Endothelial cell of umbilical vein (primary cell): ENCODE measurements at regions not wholly inside any gene's neighbourhood (a gene's known extent, or its start where the extent isn't known, plus 50 kb on each side); places are given as distances from the start of the nearest gene placed in this dataset.
"Not testable (repeated sequence)": the region's sequence is repeated elsewhere in the genome, so short reads cannot be mapped to it uniquely, and the experiment has no call there.

Experiments used
- BruUV-seq: library from RNA; stranded (reverse); fragments of 400-500 nt; replicated peaks from 2 replicates; lab custom pipeline; 2021; lab: Mats Ljungman, UMichigan
- CTCF ChIA-PET: fragments of 300-600, 350-600 bp; sonication (Branson Sonifier 250); formaldehyde crosslinking; loops from one replicate; lab custom pipeline; 2021; ENCODE audit warnings: antibody characterized with exemption, inconsistent platforms; lab: Charles Lee
- POLR2A ChIA-PET: fragments of 300-600, 350-600 bp; sonication (Branson Sonifier 250); formaldehyde crosslinking; loops from one replicate; lab custom pipeline; 2021; ENCODE audit warnings: antibody characterized with exemption, inconsistent platforms; lab: Charles Lee
- DNase-seq: peaks from one replicate; pipeline ENCODE4 v3.0.0-alpha.2; 2011; ENCODE audit warnings: low read depth, low spot score
- FAIRE-seq: peaks from 2 replicates; lab custom pipeline; 2011; peaks lifted over from hg19 to GRCh38; lab: Jason Lieb, UNC
- H2AFZ ChIP-seq: 2 replicates; pipeline ENCODE4 v1.6.0; 2012; ENCODE audit warnings: low read depth, low read length, control low read depth, inconsistent platforms
- H3K27ac ChIP-seq: 2 replicates; pipeline ENCODE4 v1.5.1; 2011; ENCODE audit warnings: low read depth, mild to moderate bottlenecking, control low read depth, low read length, moderate library complexity; ENCODE audit not compliant: insufficient read depth
- H3K27me3 ChIP-seq, 2 experiments: 2 replicates each; pipeline versions ENCODE4 v1.6.0 to v1.6.1; 2011; ENCODE audit warnings: low read length in 2 of 2, mixed read lengths in 1 of 2; ENCODE audit not compliant: control insufficient read depth in 2 of 2, insufficient read depth in 2 of 2
- H3K36me3 ChIP-seq, 2 experiments: 2 replicates in 1 of 2; 3 replicates in 1 of 2; pipeline ENCODE4 v1.5.1; 2011; ENCODE audit warnings: low read length in 2 of 2, mild to moderate bottlenecking in 1 of 2, moderate library complexity in 1 of 2; ENCODE audit not compliant: control insufficient read depth in 2 of 2, insufficient read depth in 2 of 2; ENCODE audit errors: extremely low read depth in 1 of 2
- H3K4me1 ChIP-seq: 3 replicates; pipeline ENCODE4 v1.5.1; 2011; ENCODE audit warnings: mild to moderate bottlenecking, low read length; ENCODE audit not compliant: control insufficient read depth, insufficient read depth; ENCODE audit errors: extremely low read depth
- H3K4me2 ChIP-seq: 2 replicates; pipeline ENCODE4 v1.6.1; 2011; ENCODE audit warnings: low read length, control low read depth, mixed read lengths; ENCODE audit not compliant: insufficient read depth
- H3K4me3 ChIP-seq, 3 experiments: fragments of 200-600 bp in 1 of 3; sonication (generic), shearing (Covaris generic) in 1 of 3; replicated peaks in 1 of 3; 2 replicates each; pipeline ENCODE4 v1.5.1; 2011 to 2016; ENCODE audit warnings: control low read depth in 3 of 3, low read length in 3 of 3, mild to moderate bottlenecking in 2 of 3, inconsistent platforms in 1 of 3, low read depth in 1 of 3, moderate library complexity in 1 of 3; ENCODE audit not compliant: insufficient read depth in 1 of 3
- H3K79me2 ChIP-seq: 2 replicates; pipeline ENCODE4 v1.6.0; 2012; ENCODE audit warnings: low read length, inconsistent platforms; ENCODE audit not compliant: control insufficient read depth, insufficient read depth
- H3K9ac ChIP-seq: replicated peaks from 2 replicates; pipeline ENCODE3; 2011; ENCODE audit warnings: low read length, control low read depth; ENCODE audit not compliant: insufficient read depth; ENCODE audit errors: extremely low read depth
- H3K9me1 ChIP-seq: replicated peaks from 3 replicates; pipeline ENCODE4 v1.6.0; 2011; ENCODE audit warnings: mild to moderate bottlenecking, low read length; ENCODE audit not compliant: control insufficient read depth, insufficient read depth; ENCODE audit errors: extremely low read depth
- H3K9me3 ChIP-seq: replicated peaks from 2 replicates; pipeline ENCODE4 v1.5.1; 2012; ENCODE audit warnings: low read length, inconsistent platforms; ENCODE audit not compliant: control insufficient read depth, insufficient read depth
- H4K20me1 ChIP-seq: replicated peaks from 2 replicates; pipeline ENCODE3; 2011; ENCODE audit warnings: mild to moderate bottlenecking, low read length; ENCODE audit not compliant: control insufficient read depth, insufficient read depth; ENCODE audit errors: extremely low read depth
- CTCF ChIP-seq, 2 donors: IDR thresholded peaks; 1 replicate in 1 of 2; 2 replicates in 1 of 2; pipeline ENCODE4 v1.5.1; 2011; ENCODE audit warnings: low read length in 2 of 2, mild to moderate bottlenecking in 2 of 2, moderate library complexity in 2 of 2, control low read depth in 1 of 2, inconsistent platforms in 1 of 2, low read depth in 1 of 2; ENCODE audit not compliant: insufficient read depth in 1 of 2; ENCODE audit errors: extremely low read depth in 1 of 2
- EZH2 ChIP-seq: IDR thresholded peaks from 2 replicates; pipeline ENCODE4 v1.6.1; 2012; ENCODE audit warnings: borderline replicate concordance, low read depth, mild to moderate bottlenecking, moderate library complexity, low read length, inconsistent platforms; ENCODE audit not compliant: severe bottlenecking
- FOS ChIP-seq: IDR thresholded peaks from 2 replicates; pipeline ENCODE4 v1.6.1; 2011; ENCODE audit warnings: mild to moderate bottlenecking, low read length, moderate library complexity, borderline replicate concordance; ENCODE audit not compliant: insufficient read depth
- GATA2 ChIP-seq: IDR thresholded peaks from 2 replicates; pipeline ENCODE4 v1.7.0; 2011; ENCODE audit warnings: low read depth, mild to moderate bottlenecking, moderate library complexity, mixed read lengths, low read length; ENCODE audit not compliant: insufficient read length, insufficient read depth
- JUN ChIP-seq: IDR thresholded peaks from 2 replicates; pipeline ENCODE4 v1.6.1; 2011; ENCODE audit warnings: borderline replicate concordance, low read depth; ENCODE audit not compliant: insufficient read length, insufficient read depth
- MYC ChIP-seq: IDR thresholded peaks from one replicate; pipeline ENCODE4 v1.6.1; 2011; ENCODE audit warnings: mild to moderate bottlenecking, low read depth, low read length
- POLR2A ChIP-seq: IDR thresholded peaks from 2 replicates; pipeline ENCODE4 v1.6.1; 2012; ENCODE audit warnings: low read depth, mild to moderate bottlenecking, control low read depth, low read length
- POLR2AphosphoS5 ChIP-seq: IDR thresholded peaks from 2 replicates; pipeline ENCODE4 v1.6.1; 2012; ENCODE audit warnings: low read depth, mild to moderate bottlenecking, control low read depth, low read length, moderate library complexity; ENCODE audit not compliant: insufficient read depth
- dilution Hi-C: fragments of 300-500 bp; cut with MboI; formaldehyde crosslinking; loops from one replicate; pipeline ENCODE4 v1.15.0; 2019; ENCODE audit warnings: low sequenced_read_pairs; ENCODE audit not compliant: extremely low pct_ligation_motif_present
- intact Hi-C: fragments of 100-400 bp; cut with micrococcal nuclease; formaldehyde crosslinking; loops from one replicate; pipeline ENCODE4 v1.10.0; 2022
- TF ChIP-seq, protein P1 (sequence below): IDR thresholded peaks from 2 replicates; pipeline ENCODE4 v1.6.1; 2011; ENCODE audit not compliant: insufficient read depth, insufficient read length

GRCh38 chr14:22176957-22177356, 412.1 kb downstream of the DAD1 start:
- dilution Hi-C loops, result no loop called here
- Histone ChIP-seq H3K36me3 (no peaks in the 10 kb centered on the region), H3K4me3 (no peak overlapping the region), H3K9ac (no peak overlapping the region), H3K4me2 (no peak overlapping the region), H2AFZ (no peak overlapping the region), H3K27me3 (peaks cover 18 to 34% of the 10 kb centered on the region in 2 experiments), H3K27ac (no peak overlapping the region), H3K4me1 (peaks cover 3% of the 10 kb centered on the region), H3K9me1 (no peaks in the 10 kb centered on the region), H3K9me3 (no peaks in the 10 kb centered on the region), H3K79me2 (no peaks in the 10 kb centered on the region), H4K20me1 (no peaks in the 10 kb centered on the region)
- no peak for DNase-seq
- FAIRE-seq, result no peak
- intact Hi-C loops, result no loop called here
- ChIA-PET POLR2A (no interaction called here), CTCF (interaction anchor here (0.9 to 1.9 kb wide), 4 partner anchors 9 to 24 kb away, joined by 3 to 7 read pairs (median 4); no protein-coding TSS in a partner anchor)
- BruUV-seq, result no TSS peak
- TF ChIP-seq GATA2, result no peak
- no peak for TF ChIP-seq FOS
- no peak for TF ChIP-seq POLR2AphosphoS5
- no peak for TF ChIP-seq MYC
- no peak for TF ChIP-seq JUN
- TF ChIP-seq POLR2A, result no peak
- TF ChIP-seq, protein P1, sequence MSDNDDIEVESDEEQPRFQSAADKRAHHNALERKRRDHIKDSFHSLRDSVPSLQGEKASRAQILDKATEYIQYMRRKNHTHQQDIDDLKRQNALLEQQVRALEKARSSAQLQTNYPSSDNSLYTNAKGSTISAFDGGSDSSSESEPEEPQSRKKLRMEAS, result no peak
- no peak for TF ChIP-seq CTCF (IDR thresholded peaks at IDR 0.05; ENCODE audit: extremely low read depth in 1 of 2, insufficient read depth in 1 of 2, low read depth in 1 of 2, low read length in 2 of 2)
- TF ChIP-seq EZH2, result no peak

DNA sequence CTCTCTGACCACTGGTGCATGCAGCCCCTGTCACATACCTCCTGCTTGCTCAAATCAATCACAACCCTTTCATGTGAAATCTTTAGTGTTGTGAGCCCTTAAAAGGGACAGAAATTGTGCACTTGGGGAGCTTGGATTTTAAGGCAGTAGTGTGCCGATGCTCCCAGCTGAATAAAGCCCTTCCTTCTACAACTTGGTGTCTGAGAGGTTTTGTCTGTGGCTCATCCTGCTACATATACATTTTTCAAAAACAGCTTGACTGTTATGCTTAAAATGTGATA, 413.8 kb downstream of the DAD1 start:
- H3K4me3 ChIP-seq, H4K20me1 ChIP-seq, intact Hi-C loops, DNase-seq, H3K36me3 ChIP-seq, H3K27ac ChIP-seq, dilution Hi-C loops, H3K4me2 ChIP-seq, H3K9me1 ChIP-seq, H3K4me1 ChIP-seq, BruUV-seq, H3K9ac ChIP-seq, H2AFZ ChIP-seq, H3K9me3 ChIP-seq, FAIRE-seq, CTCF ChIA-PET, H3K79me2 ChIP-seq, POLR2A ChIA-PET: not testable (repeated sequence)
- peaks cover 18 to 32% of the 10 kb centered on the region in 2 experiments for H3K27me3 ChIP-seq
